ENCODE measurements at regions not wholly inside any gene's neighbourhood (a gene's known extent, or its start where the extent isn't known, plus 50 kb on each side); places are given as distances from the start of the nearest gene placed in this dataset.

DNA sequence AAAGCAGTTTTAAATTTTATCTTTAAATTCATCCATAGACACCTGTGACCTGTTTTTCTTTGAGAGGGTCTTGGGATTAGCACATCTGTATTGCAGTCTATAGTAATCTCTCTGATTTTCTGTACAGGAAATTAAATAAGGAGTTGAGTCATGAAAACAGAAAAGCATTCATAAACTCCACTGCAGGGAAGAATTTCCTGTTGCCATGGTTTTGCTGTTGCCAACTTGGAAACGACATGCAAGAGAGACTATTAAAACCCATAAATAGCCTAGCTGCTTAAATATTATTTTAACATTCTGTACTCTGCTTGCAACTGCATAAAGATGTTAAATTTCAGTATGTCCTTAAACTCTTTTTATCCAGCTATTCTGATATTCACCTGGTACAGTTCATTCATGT is 281.0 kb upstream of the RGS6 start:
- Histone ChIP-seq H3K4me3 (IDR thresholded peaks at IDR 0.05; ENCODE audit: insufficient read depth, low read depth, low read length) (no peak overlapping the region), H3K4me1 (ENCODE audit: low read depth, poor library complexity, severe bottlenecking) (no peaks in the 10 kb centered on the region), H2AFZ (ENCODE audit: low read depth) (no peak overlapping the region), H4K20me1 (ENCODE audit: insufficient read depth) (no peaks in the 10 kb centered on the region), H3K36me3 (ENCODE audit: insufficient read depth) (no peaks in the 10 kb centered on the region), H3K27ac (no peak overlapping the region), H3K9ac (no peak overlapping the region), H3K4me2 (no peak overlapping the region), H3K27me3 (ENCODE audit: insufficient read depth, low read depth) (no peaks in the 10 kb centered on the region), H3K79me2 (ENCODE audit: insufficient read depth, low read depth) (no peaks in the 10 kb centered on the region)
- TF ChIP-seq, protein P1, sequence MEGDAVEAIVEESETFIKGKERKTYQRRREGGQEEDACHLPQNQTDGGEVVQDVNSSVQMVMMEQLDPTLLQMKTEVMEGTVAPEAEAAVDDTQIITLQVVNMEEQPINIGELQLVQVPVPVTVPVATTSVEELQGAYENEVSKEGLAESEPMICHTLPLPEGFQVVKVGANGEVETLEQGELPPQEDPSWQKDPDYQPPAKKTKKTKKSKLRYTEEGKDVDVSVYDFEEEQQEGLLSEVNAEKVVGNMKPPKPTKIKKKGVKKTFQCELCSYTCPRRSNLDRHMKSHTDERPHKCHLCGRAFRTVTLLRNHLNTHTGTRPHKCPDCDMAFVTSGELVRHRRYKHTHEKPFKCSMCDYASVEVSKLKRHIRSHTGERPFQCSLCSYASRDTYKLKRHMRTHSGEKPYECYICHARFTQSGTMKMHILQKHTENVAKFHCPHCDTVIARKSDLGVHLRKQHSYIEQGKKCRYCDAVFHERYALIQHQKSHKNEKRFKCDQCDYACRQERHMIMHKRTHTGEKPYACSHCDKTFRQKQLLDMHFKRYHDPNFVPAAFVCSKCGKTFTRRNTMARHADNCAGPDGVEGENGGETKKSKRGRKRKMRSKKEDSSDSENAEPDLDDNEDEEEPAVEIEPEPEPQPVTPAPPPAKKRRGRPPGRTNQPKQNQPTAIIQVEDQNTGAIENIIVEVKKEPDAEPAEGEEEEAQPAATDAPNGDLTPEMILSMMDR (conservative IDR thresholded peaks at IDR 0.05; ENCODE audit: low read depth, low read length), result no peak

DNA sequence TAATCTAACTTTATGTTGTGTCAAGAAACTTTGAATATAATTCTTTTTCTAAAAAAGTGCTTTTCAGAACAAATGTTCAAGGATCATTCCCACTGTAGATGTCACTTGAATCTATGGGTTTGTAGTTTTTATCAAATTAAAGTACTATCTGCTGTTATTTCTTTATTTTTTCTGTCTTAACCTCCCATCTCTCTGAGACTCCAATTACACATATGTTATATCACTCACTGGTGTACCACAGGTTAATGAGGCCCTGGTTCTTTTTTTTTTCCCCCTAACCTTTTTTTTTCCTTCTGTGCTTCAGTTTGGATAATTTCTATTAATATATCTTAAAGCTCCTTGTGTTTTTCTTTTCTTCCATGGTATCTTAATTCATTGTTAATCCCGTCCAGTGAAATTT is 279.9 kb upstream of the RGS6 start:
- TF ChIP-seq, protein P1 (conservative IDR thresholded peaks at IDR 0.05; ENCODE audit: low read depth, low read length), result no peak
- Histone ChIP-seq H3K27ac (no peak overlapping the region), H4K20me1 (ENCODE audit: insufficient read depth) (no peaks in the 10 kb centered on the region), H3K36me3 (ENCODE audit: insufficient read depth) (no peaks in the 10 kb centered on the region), H3K4me3 (IDR thresholded peaks at IDR 0.05; ENCODE audit: insufficient read depth, low read depth, low read length) (no peak overlapping the region), H3K4me1 (ENCODE audit: low read depth, poor library complexity, severe bottlenecking) (no peaks in the 10 kb centered on the region), H3K9ac (no peak overlapping the region), H3K27me3 (ENCODE audit: insufficient read depth, low read depth) (no peaks in the 10 kb centered on the region), H3K79me2 (ENCODE audit: insufficient read depth, low read depth) (no peaks in the 10 kb centered on the region), H3K4me2 (no peak overlapping the region), H2AFZ (ENCODE audit: low read depth) (no peak overlapping the region)

DNA sequence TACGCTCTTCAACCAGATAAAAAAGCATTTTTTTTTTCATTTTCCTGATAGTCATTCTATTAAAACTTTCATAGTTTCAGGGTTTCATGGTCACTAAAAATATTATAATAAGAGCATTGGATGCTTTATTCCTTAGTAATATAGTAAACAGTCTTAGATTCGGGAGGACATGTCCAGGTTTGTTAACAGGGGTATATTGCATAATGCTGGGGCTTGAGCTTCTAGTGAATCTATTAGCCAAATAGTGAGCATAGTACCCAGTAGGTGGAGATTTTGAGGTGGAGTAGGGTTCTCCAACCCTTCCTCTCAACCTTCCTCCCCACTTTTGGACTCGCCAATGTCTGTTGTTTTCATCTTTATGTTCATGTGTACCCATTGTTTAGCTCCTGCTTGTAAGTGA is 277.4 kb upstream of the RGS6 start:
- Histone ChIP-seq H2AFZ (ENCODE audit: low read depth) (no peak overlapping the region), H3K4me3 (IDR thresholded peaks at IDR 0.05; ENCODE audit: insufficient read depth, low read depth, low read length) (no peak overlapping the region), H3K4me1 (ENCODE audit: low read depth, poor library complexity, severe bottlenecking) (no peaks in the 10 kb centered on the region), H3K27ac (no peak overlapping the region), H3K9ac (no peak overlapping the region), H4K20me1 (ENCODE audit: insufficient read depth) (no peaks in the 10 kb centered on the region), H3K79me2 (ENCODE audit: insufficient read depth, low read depth) (no peaks in the 10 kb centered on the region), H3K27me3 (ENCODE audit: insufficient read depth, low read depth) (no peaks in the 10 kb centered on the region), H3K4me2 (no peak overlapping the region), H3K36me3 (ENCODE audit: insufficient read depth) (no peaks in the 10 kb centered on the region)
- TF ChIP-seq, protein P1 (conservative IDR thresholded peaks at IDR 0.05; ENCODE audit: low read depth, low read length), result no peak

DNA sequence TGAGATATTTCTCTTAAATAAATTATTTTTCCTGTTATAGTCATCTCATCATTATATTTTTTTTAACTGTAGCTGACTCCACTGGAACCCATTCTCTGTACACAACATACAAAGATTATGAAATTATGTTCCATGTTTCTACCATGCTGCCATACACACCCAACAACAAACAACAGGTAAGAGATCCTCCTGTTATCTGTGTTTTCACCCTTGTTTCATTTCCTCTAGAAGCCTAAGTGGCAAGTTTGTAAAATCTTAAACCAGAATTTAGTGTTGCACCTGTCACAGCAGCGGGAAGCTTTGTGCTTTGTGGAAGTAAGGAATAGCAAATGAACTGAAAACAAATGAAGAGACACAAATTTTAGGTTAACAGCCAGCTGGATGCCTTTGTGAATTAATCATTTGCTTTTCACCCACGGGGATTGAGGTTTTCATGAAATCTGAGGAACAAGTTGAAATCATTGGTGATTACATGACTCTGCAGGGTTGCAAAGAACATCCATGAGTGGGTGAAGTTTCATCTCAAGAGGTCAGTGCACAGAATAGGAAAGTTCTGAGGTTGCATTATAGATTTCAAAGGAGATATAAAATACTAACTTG is 273.9 kb upstream of the RGS6 start:
- TF ChIP-seq, protein P1 (conservative IDR thresholded peaks at IDR 0.05; ENCODE audit: low read depth, low read length), result no peak
- Histone ChIP-seq H3K79me2 (ENCODE audit: insufficient read depth, low read depth) (no peaks in the 10 kb centered on the region), H4K20me1 (ENCODE audit: insufficient read depth) (no peaks in the 10 kb centered on the region), H3K27me3 (ENCODE audit: insufficient read depth, low read depth) (no peaks in the 10 kb centered on the region), H3K4me1 (ENCODE audit: low read depth, poor library complexity, severe bottlenecking) (no peaks in the 10 kb centered on the region), H2AFZ (ENCODE audit: low read depth) (no peak overlapping the region), H3K36me3 (ENCODE audit: insufficient read depth) (no peaks in the 10 kb centered on the region), H3K27ac (no peak overlapping the region), H3K4me3 (IDR thresholded peaks at IDR 0.05; ENCODE audit: insufficient read depth, low read depth, low read length) (no peak overlapping the region), H3K4me2 (no peak overlapping the region), H3K9ac (no peak overlapping the region)
